ENCODE measurements at regions not wholly inside any gene's neighbourhood (a gene's known extent, or its start where the extent isn't known, plus 50 kb on each side); places are given as distances from the start of the nearest gene placed in this dataset.

GRCh38 chr11:81026032-81026431 lies 1585.2 kb upstream of the TENM4 start:
- no peak for ATAC-seq
- no peak for FAIRE-seq
- H3K4me2 ChIP-seq, result no peak overlapping the region
- ChIA-PET CTCF (no interaction called here), POLR2A (no interaction called here)
- TF ChIP-seq ZFP36 (IDR thresholded peaks at IDR 0.05; ENCODE audit: borderline replicate concordance, partially characterized antibody) (no peak), HOXB5 (CRISPR knock-in tag; IDR thresholded peaks at IDR 0.05) (no peak)
- H3K4me1 ChIP-seq, result no peaks in the 10 kb centered on the region
- no peak overlapping the region for H3K4me3 ChIP-seq
- DNase-seq (ENCODE audit: low read depth in 1 of 2, low spot score in 1 of 2), result no peak
- no peaks in the 10 kb centered on the region for H3K9me3 ChIP-seq
- WGBS (ENCODE audit: missing lambda C conversion rate), result 0% methylated on average over 1 of the region's 1 CpG
- no peak overlapping the region for H3K27ac ChIP-seq

DNA sequence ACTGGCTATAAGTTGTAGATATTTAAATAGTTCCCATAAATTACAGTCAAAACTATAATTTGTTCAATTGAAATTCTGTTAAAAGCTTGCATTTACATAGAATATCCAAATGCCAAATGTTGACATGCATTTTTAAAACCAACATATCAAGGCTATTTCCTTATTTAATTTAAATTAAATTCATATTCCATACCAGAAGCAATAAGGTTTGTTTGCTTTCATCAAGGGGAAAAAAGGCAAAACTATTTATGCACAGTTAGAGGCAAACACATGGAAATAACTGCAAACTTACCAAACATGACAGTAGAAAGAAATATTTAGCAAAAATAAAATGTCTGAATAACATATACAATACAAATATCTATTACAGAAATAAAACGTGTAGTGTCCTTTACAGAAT lies 1581.2 kb upstream of the TENM4 start:
- H3K9me3 ChIP-seq, result no peaks in the 10 kb centered on the region
- ATAC-seq (no peak), DNase-seq (ENCODE audit: low read depth in 1 of 2, low spot score in 1 of 2) (no peak), FAIRE-seq (no peak)
- TF ChIP-seq ZSCAN20 (CRISPR knock-in tag; IDR thresholded peaks at IDR 0.05), result no peak
- no peak for TF ChIP-seq CEBPB (IDR thresholded peaks at IDR 0.05)
- TF ChIP-seq HDAC2 (IDR thresholded peaks at IDR 0.05), result no peak
- TF ChIP-seq NR3C1 (IDR thresholded peaks at IDR 0.05), result no peak
- no peak for TF ChIP-seq ESRRA (IDR thresholded peaks at IDR 0.05; ENCODE audit: borderline replicate concordance, low read length)
- TF ChIP-seq EHF (CRISPR knock-in tag; IDR thresholded peaks at IDR 0.05), result no peak
- H3K4me3 ChIP-seq, result no peak overlapping the region
- ChIA-PET POLR2A (no interaction called here), CTCF (no interaction called here)
- 0% methylated on average over 1 of the region's 1 CpG for WGBS (ENCODE audit: missing lambda C conversion rate)
- no peaks in the 10 kb centered on the region for H3K4me1 ChIP-seq
- no peak overlapping the region for H3K4me2 ChIP-seq
- no peak overlapping the region for H3K27ac ChIP-seq

DNA sequence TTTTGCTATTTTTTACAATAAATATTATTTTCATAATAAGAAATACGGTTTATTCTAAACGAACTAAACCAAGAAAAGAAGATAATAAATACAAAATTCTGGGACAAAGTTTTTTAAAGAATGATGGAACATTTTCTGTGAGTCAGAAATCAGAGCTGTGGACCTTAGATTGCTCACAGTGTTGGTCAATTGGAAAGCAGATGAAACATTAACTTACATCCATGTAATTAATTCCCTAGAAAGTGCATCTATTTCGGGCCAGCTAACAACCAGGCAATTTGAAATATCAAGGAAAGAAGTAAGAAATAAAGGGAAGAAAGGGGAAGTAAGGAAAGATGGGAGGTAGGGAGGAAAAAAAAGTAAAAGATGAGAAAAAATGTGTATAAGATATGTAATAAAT lies 1569.8 kb upstream of the TENM4 start:
- H3K9me3 ChIP-seq, result no peaks in the 10 kb centered on the region
- TF ChIP-seq GATA3 (IDR thresholded peaks at IDR 0.05; ENCODE audit: borderline replicate concordance) (no peak), PHF8 (IDR thresholded peaks at IDR 0.05; ENCODE audit: borderline replicate concordance, low read depth) (no peak), NFE2L2 (conservative IDR thresholded peaks at IDR 0.05; ENCODE audit: low read length) (no peak), NR3C1 (IDR thresholded peaks at IDR 0.05) (no peak), KDM5A (IDR thresholded peaks at IDR 0.05) (no peak), ZC3H11A (IDR thresholded peaks at IDR 0.05) (no peak), POLR2A (IDR thresholded peaks at IDR 0.05; ENCODE audit: low read length) (no peak), FOSL2 (IDR thresholded peaks at IDR 0.05) (no peak), FOSL2 (CRISPR knock-in tag; IDR thresholded peaks at IDR 0.05) (no peak), HEYL (CRISPR knock-in tag; IDR thresholded peaks at IDR 0.05) (no peak), HMGXB4 (CRISPR knock-in tag; IDR thresholded peaks at IDR 0.05; ENCODE audit: borderline replicate concordance) (no peak), CTCF (IDR thresholded peaks at IDR 0.05) (no peak), KDM1A (IDR thresholded peaks at IDR 0.05; ENCODE audit: low read depth) (no peak), TP53 (CRISPR knock-in tag; IDR thresholded peaks at IDR 0.05) (no peak), BHLHE40 (IDR thresholded peaks at IDR 0.05; ENCODE audit: low read depth, low read length) (no peak), HOXB5 (CRISPR knock-in tag; IDR thresholded peaks at IDR 0.05) (no peak), ELK1 (IDR thresholded peaks at IDR 0.05; ENCODE audit: low read depth, low read length) (no peak)
- no peak overlapping the region for H3K4me2 ChIP-seq
- FAIRE-seq, result no peak
- DNase-seq (ENCODE audit: low read depth in 1 of 2, low spot score in 1 of 2), result no peak
- peaks cover 2% of the 10 kb centered on the region; the same call in 1 of the 3 replicates for H3K4me1 ChIP-seq
- no peak for ATAC-seq
- ChIA-PET POLR2A (no interaction called here), CTCF (no interaction called here)
- H3K27ac ChIP-seq, result no peak overlapping the region
- under 1% methylated on average over 3 of the region's 3 CpGs for WGBS (ENCODE audit: missing lambda C conversion rate)
- H3K4me3 ChIP-seq, result no peak overlapping the region
